PC-9 (cell line): ENCODE measurements at regions not wholly inside any gene's neighbourhood (a gene's known extent, or its start where the extent isn't known, plus 50 kb on each side); places are given as distances from the start of the nearest gene placed in this dataset.

Source experiments
- BruUV-seq: library from RNA; stranded (reverse); fragments of 400-500 nt; replicated peaks from 2 replicates; lab custom pipeline; 2021; lab: Mats Ljungman, UMichigan
- CTCF ChIA-PET: fragments of 300-600 bp; sonication (Branson Sonifier 250); formaldehyde crosslinking; loops from one replicate; lab custom pipeline; 2022; ENCODE audit warnings: antibody characterized with exemption; lab: Charles Lee
- POLR2A ChIA-PET: fragments of 300-600 bp; sonication (Branson Sonifier 250); formaldehyde crosslinking; loops from one replicate; lab custom pipeline; 2022; ENCODE audit warnings: antibody characterized with exemption; ENCODE audit not compliant: unreplicated experiment; lab: Charles Lee
- DNase-seq, 2 experiments: peaks; one replicate each; pipeline versions ENCODE4 v3.0.0 to v3.0.0-alpha.2; 2015 to 2022; ENCODE audit warnings: mixed read lengths in 1 of 2
- H2AFZ ChIP-seq: fragments of 200-600 bp; sonication (generic); 2 replicates; pipeline ENCODE4 v1.8.1; 2017; ENCODE audit warnings: antibody characterized with exemption
- H3F3A ChIP-seq: fragments of 200-600 bp; sonication (generic); 2 replicates; pipeline ENCODE4 v1.8.1; 2017; ENCODE audit warnings: antibody characterized with exemption, mild to moderate bottlenecking, low read depth; ENCODE audit not compliant: insufficient read depth
- H3K27ac ChIP-seq: fragments of 200-600 bp; sonication (generic); 2 replicates; pipeline ENCODE4 v1.6.1; 2016; ENCODE audit warnings: mixed run types
- H3K27me3 ChIP-seq: fragments of 200-600 bp; sonication (generic); 2 replicates; pipeline ENCODE4 v1.6.1; 2016; ENCODE audit warnings: low read depth, mixed run types; ENCODE audit not compliant: insufficient read depth
- H3K36me3 ChIP-seq: fragments of 200-600 bp; sonication (generic); 2 replicates; pipeline ENCODE4 v1.6.1; 2016; ENCODE audit warnings: low read depth, mixed run types
- H3K4me1 ChIP-seq: fragments of 200-600 bp; sonication (generic); replicated peaks from 2 replicates; pipeline ENCODE4 v1.6.1; 2016; ENCODE audit warnings: mixed run types; ENCODE audit not compliant: insufficient read depth
- H3K4me2 ChIP-seq: fragments of 200-600 bp; sonication (generic); 2 replicates; pipeline ENCODE4 v1.6.1; 2017; ENCODE audit warnings: mixed run types
- H3K4me3 ChIP-seq: fragments of 200-600 bp; sonication (generic); 2 replicates; pipeline ENCODE4 v1.6.1; 2016; ENCODE audit warnings: mixed run types
- H3K79me2 ChIP-seq: fragments of 200-600 bp; sonication (generic); 2 replicates; pipeline ENCODE4 v1.6.1; 2017; ENCODE audit warnings: low read depth, mixed run types
- H3K9me2 ChIP-seq: fragments of 200-600 bp; sonication (generic); 2 replicates; pipeline ENCODE4 v1.8.1; 2017; ENCODE audit warnings: mild to moderate bottlenecking; ENCODE audit not compliant: insufficient read depth
- H3K9me3 ChIP-seq: fragments of 200-600 bp; sonication (generic); 2 replicates; pipeline ENCODE4 v1.8.1; 2016; ENCODE audit warnings: low read depth; ENCODE audit not compliant: insufficient read depth
- H4K20me1 ChIP-seq: fragments of 200-600 bp; sonication (generic); 2 replicates; pipeline ENCODE4 v1.8.1; 2017; ENCODE audit not compliant: insufficient read depth
- CTCF ChIP-seq: fragments of 200-600 bp; sonication (generic); conservative IDR thresholded peaks from 2 replicates; pipeline ENCODE4 v1.6.1; 2017; ENCODE audit warnings: mixed run types, antibody characterized with exemption, mild to moderate bottlenecking, moderate library complexity
- EZH2 ChIP-seq: fragments of 200-600 bp; sonication (generic); IDR thresholded peaks from 2 replicates; pipeline ENCODE4 v1.8.0; 2017; ENCODE audit warnings: antibody characterized with exemption, low read depth
- intact Hi-C: fragments of 100-400 bp; cut with micrococcal nuclease; formaldehyde crosslinking; loops from one replicate; pipeline ENCODE4 v1.10.0; 2022; ENCODE audit not compliant: unreplicated experiment

GRCh38 chr5:18243846-18244245, 609.6 kb downstream of the TAF11L14 start:
- POLR2A ChIA-PET, result no interaction called here
- H3K79me2 ChIP-seq, result no peaks in the 10 kb centered on the region
- no peak overlapping the region for H3K4me2 ChIP-seq
- no peak overlapping the region for H3K27ac ChIP-seq
- no peak for TF ChIP-seq EZH2
- BruUV-seq, result no TSS peak
- H3K4me1 ChIP-seq, result no peaks in the 10 kb centered on the region
- H3K9me2 ChIP-seq, result no peaks in the 10 kb centered on the region
- no peaks in the 10 kb centered on the region for H3K27me3 ChIP-seq
- CTCF ChIA-PET, result no interaction called here
- DNase-seq, result no peak
- H3F3A ChIP-seq, result no peaks in the 10 kb centered on the region
- intact Hi-C loops, result no loop called here
- H3K36me3 ChIP-seq, result no peaks in the 10 kb centered on the region
- peaks cover 6% of the 10 kb centered on the region; the same call in 1 of the 2 replicates for H3K9me3 ChIP-seq
- no peak overlapping the region for H2AFZ ChIP-seq
- no peak overlapping the region for H3K4me3 ChIP-seq
- H4K20me1 ChIP-seq, result no peaks in the 10 kb centered on the region

- Histone ChIP-seq H3K4me1 (no peaks in the 10 kb centered on the region), H3K4me2 (no peak overlapping the region), H3K9me2 (no peaks in the 10 kb centered on the region), H3K27ac (no peak overlapping the region), H3F3A (no peaks in the 10 kb centered on the region), H3K79me2 (no peaks in the 10 kb centered on the region), H4K20me1 (no peaks in the 10 kb centered on the region), H3K9me3 (peaks cover 6% of the 10 kb centered on the region; the same call in 1 of the 2 replicates), H3K36me3 (no peaks in the 10 kb centered on the region), H2AFZ (no peak overlapping the region), H3K27me3 (no peaks in the 10 kb centered on the region), H3K4me3 (no peak overlapping the region)
- CTCF ChIA-PET, result no interaction called here
- intact Hi-C loops, result no loop called here
- POLR2A ChIA-PET, result no interaction called here
- DNase-seq, result no peak
- BruUV-seq, result no TSS peak
- no peak for TF ChIP-seq EZH2
Observed at GRCh38 chr5:18244309-18244708, 610.0 kb downstream of the TAF11L14 start.

- H3K27me3 ChIP-seq, result no peaks in the 10 kb centered on the region
- H3K4me2 ChIP-seq, result no peak overlapping the region
- no peak overlapping the region for H3K4me3 ChIP-seq
- H3K9me2 ChIP-seq, result no peaks in the 10 kb centered on the region
- H3F3A ChIP-seq, result no peaks in the 10 kb centered on the region
- H3K4me1 ChIP-seq, result no peaks in the 10 kb centered on the region
- no peak overlapping the region for H3K27ac ChIP-seq
- TF ChIP-seq CTCF, result no peak
- no peak for TF ChIP-seq EZH2
- BruUV-seq, result no TSS peak
- peaks cover 10% of the 10 kb centered on the region; the same call in 1 of the 2 replicates for H3K9me3 ChIP-seq
- DNase-seq, result no peak
- ChIA-PET CTCF (no interaction called here), POLR2A (no interaction called here)
- no peaks in the 10 kb centered on the region for H3K36me3 ChIP-seq
- no peak overlapping the region for H2AFZ ChIP-seq
- H3K79me2 ChIP-seq, result no peaks in the 10 kb centered on the region
- no peaks in the 10 kb centered on the region for H4K20me1 ChIP-seq
- intact Hi-C loops, result no loop called here
Observed at GRCh38 chr5:18252559-18252958, 618.3 kb downstream of the TAF11L14 start.

GRCh38 chr5:18264126-18264882, 630.0 kb downstream of the TAF11L14 start:
- Histone ChIP-seq H2AFZ (no peak overlapping the region), H3K4me3 (no peak overlapping the region), H4K20me1 (no peaks in the 10 kb centered on the region), H3K9me3 (no peaks in the 10 kb centered on the region), H3F3A (no peaks in the 10 kb centered on the region), H3K27me3 (peaks cover 27% of the 10 kb centered on the region; the same call in 1 of the 2 replicates), H3K4me2 (no peak overlapping the region), H3K27ac (no peak overlapping the region), H3K36me3 (no peaks in the 10 kb centered on the region), H3K79me2 (no peaks in the 10 kb centered on the region), H3K9me2 (no peaks in the 10 kb centered on the region), H3K4me1 (no peaks in the 10 kb centered on the region)
- ChIA-PET CTCF (no interaction called here), POLR2A (no interaction called here)
- no TSS peak for BruUV-seq
- intact Hi-C loops, result no loop called here
- TF ChIP-seq EZH2 (no peak), CTCF (no peak)
- no peak for DNase-seq
